Mesothelial cell of epicardium (in vitro differentiated cells): ENCODE measurements at regions not wholly inside any gene's neighbourhood (a gene's known extent, or its start where the extent isn't known, plus 50 kb on each side); places are given as distances from the start of the nearest gene placed in this dataset.

Experiments
- DNase-seq, 2 experiments: peaks; one replicate each; pipeline ENCODE4 v3.0.0; 2021; ENCODE audit warnings: low spot score in 2 of 2; ENCODE audit not compliant: unreplicated experiment in 2 of 2
- H3K27ac Mint-ChIP-seq: 2 replicates; pipeline ENCODE4 v1.8.0; 2021; ENCODE audit warnings: mixed read lengths
- H3K27me3 Mint-ChIP-seq: 2 replicates; pipeline ENCODE4 v1.8.0; 2021; ENCODE audit warnings: low read depth, mixed read lengths
- H3K36me3 Mint-ChIP-seq: 2 replicates; pipeline ENCODE4 v1.8.0; 2021; ENCODE audit warnings: mixed read lengths
- H3K4me1 Mint-ChIP-seq: 2 replicates; pipeline ENCODE4 v1.8.0; 2021; ENCODE audit warnings: mixed read lengths
- H3K4me3 Mint-ChIP-seq: 2 replicates; pipeline ENCODE4 v1.8.0; 2021; ENCODE audit warnings: mild to moderate bottlenecking, moderate library complexity, mixed read lengths
- H3K9me3 Mint-ChIP-seq: 2 replicates; pipeline ENCODE4 v1.8.0; 2021; ENCODE audit warnings: mixed read lengths
- CTCF ChIP-seq: fragments of 200-600 bp; sonication (generic); IDR thresholded peaks from one replicate; pipeline ENCODE4 v1.5.0; 2021; ENCODE audit warnings: antibody characterized with exemption; ENCODE audit not compliant: unreplicated experiment

- DNase-seq, result no peak
- Mint-ChIP-seq H3K9me3 (peaks cover 19% of the 10 kb centered on the region), H3K27me3 (no peaks in the 10 kb centered on the region), H3K36me3 (peaks cover 50% of the 10 kb centered on the region), H3K27ac (no peak overlapping the region), H3K4me1 (peaks cover 7% of the 10 kb centered on the region), H3K4me3 (no peak overlapping the region)
- no peak for TF ChIP-seq CTCF
These were observed 49.9 kb downstream of the RIN2 start for GRCh38 chr20:19807946-19808330.

DNA sequence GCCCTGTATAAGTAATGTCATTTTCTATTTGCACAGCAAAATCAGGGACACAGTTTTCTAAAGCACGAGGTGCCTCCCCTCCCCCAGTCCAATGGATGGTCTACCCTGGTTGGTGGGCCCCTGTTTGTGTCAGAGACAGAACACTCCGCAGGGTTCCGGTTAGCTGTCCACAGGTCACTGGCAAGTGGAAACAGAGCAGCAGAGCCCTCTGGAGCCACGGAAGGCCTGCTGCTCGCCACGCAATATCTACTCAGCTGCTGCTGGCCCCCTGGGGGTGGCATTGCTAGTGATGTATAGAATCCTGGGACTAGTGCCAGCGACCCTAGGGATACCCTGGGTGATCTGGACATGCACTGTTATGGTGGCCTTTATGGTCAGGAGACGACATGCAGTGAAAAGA lies 50.4 kb downstream of the RIN2 start:
- H3K4me1 Mint-ChIP-seq, result peaks cover 9% of the 10 kb centered on the region
- no peak for DNase-seq
- H3K9me3 Mint-ChIP-seq, result peaks cover 13% of the 10 kb centered on the region
- no peak overlapping the region for H3K4me3 Mint-ChIP-seq
- no peak overlapping the region for H3K27ac Mint-ChIP-seq
- no peaks in the 10 kb centered on the region for H3K27me3 Mint-ChIP-seq
- H3K36me3 Mint-ChIP-seq, result peaks cover 45% of the 10 kb centered on the region
- no peak for TF ChIP-seq CTCF

DNA sequence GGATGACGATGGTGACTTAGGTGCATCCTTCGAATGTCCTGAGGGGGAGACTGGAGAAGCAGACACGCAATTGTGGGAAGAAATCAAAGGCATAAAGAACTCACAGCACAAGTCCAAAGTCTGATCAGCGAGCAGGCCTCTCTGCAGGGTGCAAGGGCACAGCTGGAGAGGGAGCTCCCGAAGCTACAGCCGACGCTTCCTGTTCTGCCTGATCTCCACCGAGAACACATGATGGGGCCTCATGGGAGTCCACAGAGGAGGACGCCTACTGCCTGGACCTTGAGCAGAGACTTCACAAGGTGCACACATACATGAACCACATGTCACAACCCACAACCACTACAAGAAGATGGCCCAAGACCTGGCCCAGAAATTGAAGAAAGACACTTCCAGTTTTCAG lies 51.4 kb downstream of the RIN2 start:
- DNase-seq, result no peak
- no peaks in the 10 kb centered on the region for H3K27me3 Mint-ChIP-seq
- H3K9me3 Mint-ChIP-seq, result peaks cover 6% of the 10 kb centered on the region
- no peak for TF ChIP-seq CTCF
- H3K4me3 Mint-ChIP-seq, result no peak overlapping the region
- peaks cover 35% of the 10 kb centered on the region for H3K36me3 Mint-ChIP-seq
- H3K27ac Mint-ChIP-seq, result no peak overlapping the region
- peaks cover 9% of the 10 kb centered on the region for H3K4me1 Mint-ChIP-seq

- no peak for DNase-seq
- Mint-ChIP-seq H3K9me3 (no peaks in the 10 kb centered on the region), H3K36me3 (peaks cover 22% of the 10 kb centered on the region), H3K27me3 (no peaks in the 10 kb centered on the region), H3K27ac (no peak overlapping the region), H3K4me1 (peaks cover 16% of the 10 kb centered on the region), H3K4me3 (no peak overlapping the region)
- no peak for TF ChIP-seq CTCF
These were observed 53.2 kb downstream of the RIN2 start for GRCh38 chr20:19811231-19811630.

DNA sequence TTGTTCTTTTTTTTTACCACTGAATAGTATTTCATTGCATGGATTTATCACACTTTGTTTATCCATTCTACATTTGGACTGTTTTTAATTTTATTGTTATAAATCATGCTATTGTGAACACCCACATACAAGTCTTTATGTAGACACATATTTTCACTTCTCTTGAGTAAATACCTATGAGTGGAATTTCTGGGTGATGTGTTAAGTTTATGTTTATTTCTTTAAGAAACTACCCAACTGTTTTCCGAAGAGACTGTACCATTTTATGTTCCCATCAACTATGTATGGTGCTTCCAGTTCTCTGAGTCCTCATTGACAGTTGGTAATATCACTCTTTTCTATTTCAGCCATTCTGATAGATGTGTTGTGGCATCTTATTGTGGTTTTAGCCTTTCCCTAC lies 54.0 kb downstream of the RIN2 start:
- Mint-ChIP-seq H3K27ac (no peak overlapping the region), H3K27me3 (no peaks in the 10 kb centered on the region)

More for the DNA sequence above, 54.0 kb downstream of the RIN2 start:
- Mint-ChIP-seq H3K9me3 (no peaks in the 10 kb centered on the region), H3K36me3 (peaks cover 20% of the 10 kb centered on the region), H3K4me3 (no peak overlapping the region), H3K4me1 (peaks cover 14% of the 10 kb centered on the region)
- no peak for TF ChIP-seq CTCF
- no peak for DNase-seq
